Activated B cell treated with CpG ODN at 0.5 μM for 24 hours (primary cell): ENCODE measurements at regions not wholly inside any gene's neighbourhood (a gene's known extent, or its start where the extent isn't known, plus 50 kb on each side); places are given as distances from the start of the nearest gene placed in this dataset.
"Not testable (repeated sequence)": the region's sequence is repeated elsewhere in the genome, so short reads cannot be mapped to it uniquely, and the experiment has no call there.

Source experiments
- ATAC-seq: fragments of 200-7000 bp; cut with Tn5 transposase; one replicate; pipeline ENCODE4 v1.10.0; 2021; ENCODE audit warnings: low read depth, mild to moderate bottlenecking, moderate library complexity
- CTCF ChIA-PET: fragments of 350-600 bp; sonication (Branson Sonifier 250); formaldehyde crosslinking; loops from one replicate; lab custom pipeline; 2021; ENCODE audit warnings: antibody characterized with exemption; lab: Charles Lee
- POLR2A ChIA-PET: fragments of 350-600 bp; sonication (Branson Sonifier 250); formaldehyde crosslinking; loops from one replicate; lab custom pipeline; 2021; ENCODE audit warnings: antibody characterized with exemption; lab: Charles Lee
- DNase-seq: peaks from one replicate; pipeline ENCODE4 v3.0.0; 2022
- H3K27ac Mint-ChIP-seq: one replicate; pipeline ENCODE4 v1.8.0; 2020; ENCODE audit warnings: mixed read lengths
- H3K27me3 Mint-ChIP-seq: one replicate; pipeline ENCODE4 v1.8.0; 2021; ENCODE audit warnings: mixed read lengths
- H3K36me3 Mint-ChIP-seq: one replicate; pipeline ENCODE4 v1.8.0; 2021; ENCODE audit warnings: low read depth, mixed read lengths
- H3K4me1 Mint-ChIP-seq: one replicate; pipeline ENCODE4 v1.8.0; 2021; ENCODE audit warnings: mixed read lengths
- H3K4me3 Mint-ChIP-seq: one replicate; pipeline ENCODE4 v1.8.0; 2020; ENCODE audit warnings: mild to moderate bottlenecking, mixed read lengths
- H3K9me3 Mint-ChIP-seq: one replicate; pipeline ENCODE4 v1.8.0; 2020; ENCODE audit warnings: mixed read lengths
- intact Hi-C: fragments of 100-400 bp; cut with micrococcal nuclease; formaldehyde crosslinking; loops from one replicate; pipeline ENCODE4 v1.15.1; 2024
- TF ChIP-seq, protein P1 (sequence below): fragments of 200-600 bp; IDR thresholded peaks from one replicate; pipeline ENCODE4 v1.8.0; 2022; ENCODE audit warnings: antibody characterized with exemption, mild to moderate bottlenecking

DNA sequence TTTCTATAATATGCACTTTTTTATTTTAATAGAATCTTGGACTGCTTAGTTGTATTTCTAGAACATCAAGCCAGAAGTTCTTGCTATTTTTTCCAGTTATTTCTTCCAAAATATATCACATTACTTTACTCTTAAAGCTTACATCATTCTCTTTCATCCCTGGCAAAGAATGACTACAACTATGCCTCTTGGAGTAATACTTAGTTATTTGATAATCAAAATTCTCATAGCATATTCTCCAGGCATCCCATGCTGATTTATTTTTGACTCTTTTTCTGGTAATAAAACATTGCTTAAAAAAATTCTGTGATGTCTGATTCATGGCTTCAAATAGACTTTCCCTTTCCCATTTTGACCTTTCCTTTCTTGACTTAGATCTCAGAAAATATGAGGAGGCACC is 118.7 kb upstream of the TSPAN8 start:
- Mint-ChIP-seq H3K4me3 (no peak overlapping the region), H3K27ac (no peak overlapping the region), H3K36me3 (no peaks in the 10 kb centered on the region), H3K4me1 (no peaks in the 10 kb centered on the region), H3K27me3 (no peaks in the 10 kb centered on the region), H3K9me3 (no peaks in the 10 kb centered on the region)
- ChIA-PET CTCF (no interaction called here), POLR2A (no interaction called here)
- DNase-seq (no peak), ATAC-seq (no peak)
- intact Hi-C loops: no loop called here
- TF ChIP-seq, protein P1, sequence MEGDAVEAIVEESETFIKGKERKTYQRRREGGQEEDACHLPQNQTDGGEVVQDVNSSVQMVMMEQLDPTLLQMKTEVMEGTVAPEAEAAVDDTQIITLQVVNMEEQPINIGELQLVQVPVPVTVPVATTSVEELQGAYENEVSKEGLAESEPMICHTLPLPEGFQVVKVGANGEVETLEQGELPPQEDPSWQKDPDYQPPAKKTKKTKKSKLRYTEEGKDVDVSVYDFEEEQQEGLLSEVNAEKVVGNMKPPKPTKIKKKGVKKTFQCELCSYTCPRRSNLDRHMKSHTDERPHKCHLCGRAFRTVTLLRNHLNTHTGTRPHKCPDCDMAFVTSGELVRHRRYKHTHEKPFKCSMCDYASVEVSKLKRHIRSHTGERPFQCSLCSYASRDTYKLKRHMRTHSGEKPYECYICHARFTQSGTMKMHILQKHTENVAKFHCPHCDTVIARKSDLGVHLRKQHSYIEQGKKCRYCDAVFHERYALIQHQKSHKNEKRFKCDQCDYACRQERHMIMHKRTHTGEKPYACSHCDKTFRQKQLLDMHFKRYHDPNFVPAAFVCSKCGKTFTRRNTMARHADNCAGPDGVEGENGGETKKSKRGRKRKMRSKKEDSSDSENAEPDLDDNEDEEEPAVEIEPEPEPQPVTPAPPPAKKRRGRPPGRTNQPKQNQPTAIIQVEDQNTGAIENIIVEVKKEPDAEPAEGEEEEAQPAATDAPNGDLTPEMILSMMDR: no peak

DNA sequence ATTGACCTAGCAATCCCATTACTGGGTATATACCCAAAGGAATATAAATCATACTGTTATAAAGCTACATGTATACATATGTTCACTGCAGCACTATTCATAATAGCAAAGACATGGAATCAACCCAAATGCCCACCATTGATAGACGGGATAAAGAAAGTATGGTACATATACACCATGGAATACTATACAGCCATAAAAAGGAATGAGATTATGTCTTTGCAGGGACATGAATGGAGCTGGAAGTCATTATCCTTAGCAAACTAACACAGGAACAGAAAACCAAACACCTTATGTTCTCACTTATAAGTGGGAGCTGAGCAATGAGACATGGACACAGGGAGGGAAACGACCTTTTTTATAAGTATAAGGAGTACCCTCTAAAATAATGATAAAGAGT is 113.0 kb upstream of the TSPAN8 start:
- H3K36me3 Mint-ChIP-seq, H3K27me3 Mint-ChIP-seq, DNase-seq, H3K4me1 Mint-ChIP-seq, H3K9me3 Mint-ChIP-seq, H3K27ac Mint-ChIP-seq, H3K4me3 Mint-ChIP-seq, intact Hi-C loops, POLR2A ChIA-PET, ATAC-seq: not testable (repeated sequence)
- CTCF ChIA-PET: interaction anchor here (0.6 kb wide), 1 partner anchor 387 kb away, joined by 3 read pairs; no protein-coding TSS in a partner anchor

DNA sequence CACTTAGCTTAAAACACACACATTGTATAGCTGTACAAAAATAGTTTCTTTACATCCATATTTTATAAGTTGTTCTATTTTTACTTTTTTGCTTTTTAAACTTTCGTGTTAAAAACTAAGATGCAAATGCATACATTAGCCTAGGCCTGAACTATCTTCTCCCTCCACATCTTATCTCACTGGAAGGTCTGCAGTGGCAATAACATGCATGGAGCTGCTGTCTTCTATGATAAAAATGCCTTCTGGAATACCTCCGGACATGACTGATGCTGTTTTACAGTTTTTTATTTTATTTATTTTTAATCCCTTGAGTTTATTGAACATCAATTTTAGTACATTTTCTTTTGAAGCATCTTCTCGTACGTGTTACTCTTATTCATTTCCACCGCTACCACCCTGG is 112.3 kb upstream of the TSPAN8 start:
- ATAC-seq (no peak), DNase-seq (no peak)
- H3K27ac Mint-ChIP-seq: no peak overlapping the region
- ChIA-PET CTCF (no interaction called here), POLR2A (no interaction called here)
- no peaks in the 10 kb centered on the region for H3K4me1 Mint-ChIP-seq
- H3K36me3 Mint-ChIP-seq: no peaks in the 10 kb centered on the region
- H3K9me3 Mint-ChIP-seq: no peaks in the 10 kb centered on the region
- H3K27me3 Mint-ChIP-seq: no peaks in the 10 kb centered on the region
- intact Hi-C loops: no loop called here
- H3K4me3 Mint-ChIP-seq: no peak overlapping the region
- TF ChIP-seq, protein P1: no peak

DNA sequence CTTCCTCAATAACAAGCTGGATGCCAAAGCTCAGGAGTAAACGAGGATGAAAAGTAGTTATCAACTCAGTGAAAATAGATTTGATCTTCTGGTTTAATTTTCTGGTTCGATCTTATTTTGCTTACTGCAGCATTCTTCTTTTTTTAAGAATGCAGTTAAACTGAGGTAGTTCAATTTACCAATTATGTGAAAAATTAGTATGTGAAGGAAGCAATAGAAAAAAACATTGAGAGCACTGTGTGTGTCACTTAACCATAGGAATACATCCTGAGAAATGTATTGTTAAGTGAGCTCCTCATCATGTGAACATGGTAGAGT is 111.4 kb upstream of the TSPAN8 start:
- POLR2A ChIA-PET: no interaction called here
- Mint-ChIP-seq H3K4me1 (no peaks in the 10 kb centered on the region), H3K9me3 (no peaks in the 10 kb centered on the region), H3K27me3 (no peaks in the 10 kb centered on the region), H3K36me3 (no peaks in the 10 kb centered on the region), H3K27ac (no peak overlapping the region), H3K4me3 (no peak overlapping the region)
- intact Hi-C loops: no loop called here
- DNase-seq (no peak), ATAC-seq (no peak)
- TF ChIP-seq, protein P1: no peak
- CTCF ChIA-PET: no interaction called here

DNA sequence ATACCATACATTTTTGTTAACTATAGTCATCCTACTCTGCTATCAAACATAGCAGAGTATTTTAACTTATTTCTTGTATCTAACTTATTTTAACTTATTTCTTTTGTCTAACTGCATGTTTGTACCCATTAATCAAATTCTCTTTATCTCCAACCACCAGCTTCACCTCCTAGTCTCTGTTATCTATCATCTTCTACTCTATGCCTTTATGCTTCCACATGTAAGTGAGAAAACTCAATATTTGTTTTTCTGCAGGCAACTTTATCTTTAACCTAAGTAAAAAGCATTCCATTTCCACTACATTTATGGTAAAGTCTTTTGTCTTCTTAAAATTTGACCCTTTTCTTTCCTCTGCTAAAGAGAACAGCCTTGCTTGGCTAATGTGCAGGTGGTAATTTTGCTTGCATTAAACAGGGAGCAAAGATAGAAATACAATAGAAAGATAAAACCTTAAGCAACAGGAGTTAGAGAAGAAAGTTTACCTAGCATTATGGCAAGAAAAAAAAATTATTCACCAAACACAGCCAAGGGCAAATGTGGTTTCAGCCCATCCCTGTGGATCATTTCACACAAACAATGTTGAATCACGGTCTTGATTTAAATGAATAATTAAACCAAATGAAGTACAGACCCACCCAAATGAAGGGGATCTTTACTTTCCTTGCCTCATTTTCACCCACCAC is 110.9 kb upstream of the TSPAN8 start:
- intact Hi-C loops: no loop called here

More for the DNA sequence above, 110.9 kb upstream of the TSPAN8 start:
- no peak overlapping the region for H3K4me3 Mint-ChIP-seq
- ChIA-PET POLR2A (no interaction called here), CTCF (no interaction called here)
- H3K36me3 Mint-ChIP-seq: no peaks in the 10 kb centered on the region
- H3K27ac Mint-ChIP-seq: no peak overlapping the region
- ATAC-seq: no peak
- TF ChIP-seq, protein P1: no peak
- no peaks in the 10 kb centered on the region for H3K27me3 Mint-ChIP-seq
- no peak for DNase-seq
- no peaks in the 10 kb centered on the region for H3K9me3 Mint-ChIP-seq
- H3K4me1 Mint-ChIP-seq: no peaks in the 10 kb centered on the region
